OCI-LY7 (cell line): ENCODE measurements at regions not wholly inside any gene's neighbourhood (a gene's known extent, or its start where the extent isn't known, plus 50 kb on each side); places are given as distances from the start of the nearest gene placed in this dataset.

Source experiments
- CTCF ChIP-seq: fragments of 200-600 bp; sonication (generic); conservative IDR thresholded peaks from 2 replicates; pipeline ENCODE4 v1.5.1; 2014; ENCODE audit warnings: mild to moderate bottlenecking, antibody characterized with exemption, low read length, moderate library complexity, mixed read lengths
- EZH2phosphoT487 ChIP-seq: fragments of 200-600 bp; sonication (generic); IDR thresholded peaks from 2 replicates; pipeline ENCODE4 v1.6.1; 2018; ENCODE audit warnings: low read depth, borderline replicate concordance, mild to moderate bottlenecking, mixed run types, antibody characterized with exemption, low read length, moderate library complexity, mixed read lengths

- no peak for TF ChIP-seq CTCF
- no peak for TF ChIP-seq EZH2phosphoT487
Measured at GRCh38 chr6:9481292-9482029, 933.4 kb downstream of the TFAP2A start.
